ENCODE measurements at regions not wholly inside any gene's neighbourhood (a gene's known extent, or its start where the extent isn't known, plus 50 kb on each side); places are given as distances from the start of the nearest gene placed in this dataset.

GRCh38 chr14:43983721-43984120 lies 523.4 kb downstream of the FSCB start:
- TF ChIP-seq CTCF (IDR thresholded peaks at IDR 0.05) (no peak), POLR2A (IDR thresholded peaks at IDR 0.05) (no peak)
